Astrocyte of the spinal cord (primary cell): ENCODE measurements at regions not wholly inside any gene's neighbourhood (a gene's known extent, or its start where the extent isn't known, plus 50 kb on each side); places are given as distances from the start of the nearest gene placed in this dataset.

ENCODE experiments used
- DNase-seq: peaks from one replicate; pipeline ENCODE4 v3.0.0; 2011; ENCODE audit warnings: low read depth, low spot score
- H3K4me3 ChIP-seq: 2 replicates; pipeline ENCODE4 v1.5.1; 2011; ENCODE audit warnings: low read depth, mild to moderate bottlenecking, low read length, moderate library complexity
- CTCF ChIP-seq: IDR thresholded peaks from 2 replicates; pipeline ENCODE4 v1.5.1; 2012; ENCODE audit warnings: low read depth, mild to moderate bottlenecking, low read length, inconsistent platforms
- in situ Hi-C: cut with HindIII; loops from 2 replicates; pipeline ENCODE4 v1.10.0; 2017; ENCODE audit warnings: low sequenced_read_pairs

- TF ChIP-seq CTCF: no peak
- in situ Hi-C loops: no loop called here
- no peak overlapping the region for H3K4me3 ChIP-seq
- DNase-seq: no peak
These were observed 61.6 kb upstream of the TMEM33 start for GRCh38 chr4:41873380-41874295.

- in situ Hi-C loops: no loop called here
- no peak overlapping the region for H3K4me3 ChIP-seq
- DNase-seq: no peak
- no peak for TF ChIP-seq CTCF
These were observed 65.2 kb upstream of the TMEM33 start for GRCh38 chr4:41870035-41870434.

- no peak overlapping the region for H3K4me3 ChIP-seq
- DNase-seq: no peak
- no peak for TF ChIP-seq CTCF
- in situ Hi-C loops: no loop called here
These were observed 68.2 kb upstream of the TMEM33 start for GRCh38 chr4:41866799-41867677.

GRCh38 chr4:41865981-41866798 lies 69.0 kb upstream of the TMEM33 start:
- no peak for DNase-seq
- H3K4me3 ChIP-seq: no peak overlapping the region
- in situ Hi-C loops: no loop called here
- no peak for TF ChIP-seq CTCF

- no peak overlapping the region for H3K4me3 ChIP-seq
- TF ChIP-seq CTCF: no peak
- no peak for DNase-seq
- in situ Hi-C loops: no loop called here
These were observed 69.8 kb upstream of the TMEM33 start for GRCh38 chr4:41865306-41865980.
